A549 (cell line): ENCODE measurements at regions not wholly inside any gene's neighbourhood (a gene's known extent, or its start where the extent isn't known, plus 50 kb on each side); places are given as distances from the start of the nearest gene placed in this dataset.

Experiments used
- ATAC-seq, 2 experiments: fragments of 200-7000 bp in 1 of 2; fragments of >200 bp in 1 of 2; cut with Nextera tagmentation in 1 of 2; cut with Tn5 transposase in 1 of 2; 3 replicates each; pipeline versions ENCODE4 v1.8.0 to v1.9.1; 2018 to 2020; ENCODE audit warnings: mild to moderate bottlenecking in 1 of 2, moderate library complexity in 1 of 2
- CTCF ChIA-PET: fragments of 300-600 bp; sonication (Branson Sonifier 250); formaldehyde crosslinking; extraction: SDS; loops from one replicate; lab custom pipeline; 2021; ENCODE audit warnings: antibody characterized with exemption, inconsistent platforms; lab: Yijun Ruan, JAX
- POLR2A ChIA-PET: fragments of 350-600 bp; formaldehyde crosslinking; extraction: SDS; loops from one replicate; lab custom pipeline; 2021; ENCODE audit warnings: antibody characterized with exemption, inconsistent platforms; lab: Yijun Ruan, JAX
- DNase-seq, 2 experiments: peaks; one replicate each; pipeline versions ENCODE4 v3.0.0 to v3.0.0-alpha.2; 2011 to 2016; ENCODE audit warnings: low read depth in 1 of 2, low spot score in 1 of 2
- FAIRE-seq: peaks from 2 replicates; lab custom pipeline; 2011; peaks lifted over from hg19 to GRCh38; lab: Jason Lieb, UNC
- H3K27ac ChIP-seq, 2 experiments: fragments of >200 bp; sonication (Bioruptor Twin); formaldehyde crosslinking; 3 replicates each; pipeline ENCODE4 v1.5.1; 2016 to 2017
- H3K4me1 ChIP-seq: fragments of >200 bp; sonication (Bioruptor Twin); formaldehyde crosslinking; 3 replicates; pipeline ENCODE4 v1.6.1; 2016
- H3K4me2 ChIP-seq: fragments of >200 bp; sonication (Bioruptor Twin); formaldehyde crosslinking; 3 replicates; pipeline ENCODE4 v1.6.1; 2016
- H3K4me3 ChIP-seq: fragments of >200 bp; sonication (Bioruptor Twin); formaldehyde crosslinking; 3 replicates; pipeline ENCODE4 v1.5.1; 2016
- H3K9me3 ChIP-seq: fragments of >200 bp; sonication (Bioruptor Twin); formaldehyde crosslinking; 3 replicates; pipeline ENCODE4 v1.6.1; 2016
- BHLHE40 ChIP-seq: IDR thresholded peaks from 2 replicates; pipeline ENCODE4 v1.6.1; 2012; ENCODE audit warnings: low read depth, low read length, inconsistent platforms
- CBX2 ChIP-seq: fragments of 200-600 bp; sonication (generic); IDR thresholded peaks from 2 replicates; pipeline ENCODE4 v1.6.1; 2016; ENCODE audit warnings: low read depth, mild to moderate bottlenecking, borderline replicate concordance
- CBX8 ChIP-seq: fragments of 200-600 bp; sonication (generic); IDR thresholded peaks from 2 replicates; pipeline ENCODE4 v1.6.1; 2016
- CEBPB ChIP-seq, 2 experiments: fragments of >200 bp in 1 of 2; sonication (Bioruptor Twin) in 1 of 2; formaldehyde crosslinking in 1 of 2; IDR thresholded peaks; 2 replicates each; pipeline ENCODE4 v1.6.1; 2012 to 2016
- CHD4 ChIP-seq: fragments of 200-600 bp; sonication (generic); IDR thresholded peaks from 2 replicates; pipeline ENCODE4 v1.6.1; 2016; ENCODE audit warnings: antibody characterized with exemption, mild to moderate bottlenecking, borderline replicate concordance
- FOXS1 ChIP-seq: fragments of 250-450 bp; sonication (Bioruptor Pico); IDR thresholded peaks from 2 replicates; pipeline ENCODE4 v1.5.0; 2020; ENCODE audit warnings: mild to moderate bottlenecking, moderate library complexity
- GATA3 ChIP-seq: IDR thresholded peaks from 2 replicates; pipeline ENCODE4 v1.6.1; 2012; ENCODE audit warnings: borderline replicate concordance
- HDAC2 ChIP-seq: fragments of 200-600 bp; sonication (generic); IDR thresholded peaks from 2 replicates; pipeline ENCODE4 v1.6.1; 2016
- HES2 ChIP-seq: fragments of >200 bp; sonication (Bioruptor Twin); formaldehyde crosslinking; IDR thresholded peaks from 2 replicates; pipeline ENCODE4 v1.6.1; 2016
- HEYL ChIP-seq: fragments of 250-450 bp; sonication (Bioruptor Pico); IDR thresholded peaks from 2 replicates; pipeline ENCODE4 v1.8.0; 2021; ENCODE audit warnings: mild to moderate bottlenecking, moderate library complexity
- HMGXB4 ChIP-seq: fragments of 250-450 bp; sonication (Bioruptor Pico); IDR thresholded peaks from 2 replicates; pipeline ENCODE4 v1.5.0; 2021; ENCODE audit warnings: mild to moderate bottlenecking, moderate library complexity, borderline replicate concordance
- HOXA7 ChIP-seq: fragments of 250-450 bp; sonication (Bioruptor Pico); IDR thresholded peaks from 2 replicates; pipeline ENCODE4 v1.5.0; 2020; ENCODE audit warnings: mild to moderate bottlenecking, moderate library complexity
- HOXB5 ChIP-seq: fragments of 250-450 bp; sonication (Bioruptor Pico); IDR thresholded peaks from 2 replicates; pipeline ENCODE4 v1.5.0; 2020; ENCODE audit warnings: mild to moderate bottlenecking, moderate library complexity
- JUN ChIP-seq, 2 experiments: fragments of >200 bp; sonication (Bioruptor Twin); formaldehyde crosslinking; IDR thresholded peaks; 2 replicates in 1 of 2; 3 replicates in 1 of 2; pipeline ENCODE4 v1.6.1; 2016 to 2017
- JUNB ChIP-seq: fragments of >200 bp; sonication (Bioruptor Twin); formaldehyde crosslinking; IDR thresholded peaks from 2 replicates; pipeline ENCODE4 v1.6.1; 2016
- MAFK ChIP-seq: fragments of 450-650 bp; IDR thresholded peaks from 2 replicates; pipeline ENCODE4 v1.6.1; 2014; ENCODE audit not compliant: partially characterized antibody
- NFE2L2 ChIP-seq: fragments of 150-350 bp; conservative IDR thresholded peaks from 2 replicates; pipeline ENCODE4 v1.6.1; 2014; ENCODE audit warnings: low read length
- PBX3 ChIP-seq: IDR thresholded peaks from 2 replicates; pipeline ENCODE4 v1.6.1; 2012
- REST ChIP-seq: fragments of 200-600 bp; sonication (generic); IDR thresholded peaks from 2 replicates; pipeline ENCODE4 v1.6.1; 2016; ENCODE audit warnings: antibody characterized with exemption, mild to moderate bottlenecking, moderate library complexity
- RFX5 ChIP-seq: fragments of 450-650 bp; IDR thresholded peaks from 2 replicates; pipeline ENCODE4 v1.7.1; 2014; ENCODE audit warnings: antibody characterized with exemption, mild to moderate bottlenecking, moderate library complexity
- SMC3 ChIP-seq: fragments of >200 bp; sonication (Bioruptor Twin); formaldehyde crosslinking; IDR thresholded peaks from 3 replicates; pipeline ENCODE4 v1.6.1; 2018; ENCODE audit warnings: inconsistent platforms
- SREBF2 ChIP-seq: fragments of 450-650 bp; IDR thresholded peaks from 2 replicates; pipeline ENCODE4 v1.6.1; 2014; ENCODE audit warnings: mild to moderate bottlenecking, moderate library complexity
- TP53 ChIP-seq: fragments of 250-450 bp; sonication (Bioruptor Pico); IDR thresholded peaks from 2 replicates; pipeline ENCODE4 v1.5.0; 2021; ENCODE audit warnings: mild to moderate bottlenecking, moderate library complexity
- USF2 ChIP-seq: fragments of 450-650 bp; IDR thresholded peaks from 2 replicates; pipeline ENCODE4 v1.6.1; 2014; ENCODE audit warnings: antibody characterized with exemption
- ZNF302 ChIP-seq: fragments of 250-450 bp; sonication (Bioruptor Pico); IDR thresholded peaks from 2 replicates; pipeline ENCODE4 v1.9.0; 2021; ENCODE audit warnings: inconsistent platforms, mild to moderate bottlenecking, moderate library complexity
- ZSCAN20 ChIP-seq: fragments of 250-450 bp; sonication (Bioruptor Pico); IDR thresholded peaks from 2 replicates; pipeline ENCODE4 v1.8.0; 2022; ENCODE audit warnings: mild to moderate bottlenecking, moderate library complexity
- WGBS: methylation state at CpG from one replicate; pipeline ENCODE4 v1.1.6; 2017; ENCODE audit errors: missing lambda C conversion rate; 5-methylcytosine and 5-hydroxymethylcytosine counted together

- ATAC-seq (no peak), DNase-seq (no peak), FAIRE-seq (no peak)
- H3K27ac ChIP-seq: no peak overlapping the region
- CTCF ChIA-PET: no interaction called here
- POLR2A ChIA-PET: no interaction called here
- H3K9me3 ChIP-seq: peaks cover 13% of the 10 kb centered on the region; the same call in 1 of the 3 replicates
- no peak for TF ChIP-seq REST
- TF ChIP-seq USF2: no peak
- TF ChIP-seq CBX8: no peak
- TF ChIP-seq NFE2L2: no peak
- TF ChIP-seq CEBPB (IDR thresholded peaks at IDR 0.05): no peak
- no peak for TF ChIP-seq PBX3
- no peak for TF ChIP-seq ZNF302 (CRISPR knock-in tag)
- no peak for TF ChIP-seq GATA3
- TF ChIP-seq MAFK: no peak
- TF ChIP-seq TP53 (CRISPR knock-in tag): no peak
- TF ChIP-seq RFX5: no peak
- no peak for TF ChIP-seq JUNB
- no peak for TF ChIP-seq HOXA7 (CRISPR knock-in tag)
- TF ChIP-seq HMGXB4: no peak
- TF ChIP-seq HDAC2: no peak
- TF ChIP-seq SMC3: no peak
- H3K4me2 ChIP-seq: no peak overlapping the region
- H3K4me3 ChIP-seq: no peak overlapping the region
- H3K4me1 ChIP-seq: no peaks in the 10 kb centered on the region
Measured at GRCh38 chr5:18141222-18141621, 507.0 kb downstream of the TAF11L14 start.

GRCh38 chr5:18142831-18143230 lies 508.6 kb downstream of the TAF11L14 start:
- Histone ChIP-seq H3K4me1 (no peaks in the 10 kb centered on the region), H3K4me2 (no peak overlapping the region), H3K9me3 (peaks cover 16% of the 10 kb centered on the region; the same call in 1 of the 3 replicates)
- CTCF ChIA-PET: no interaction called here
- no peak for DNase-seq
- ATAC-seq: no peak
- TF ChIP-seq JUN (IDR thresholded peaks at IDR 0.05) (no peak), HOXB5 (CRISPR knock-in tag) (no peak), ZSCAN20 (CRISPR knock-in tag) (no peak), HEYL (CRISPR knock-in tag) (no peak), CBX2 (no peak), SREBF2 (no peak), ZNF302 (CRISPR knock-in tag) (no peak), CEBPB (IDR thresholded peaks at IDR 0.05) (no peak), FOXS1 (CRISPR knock-in tag) (no peak), CHD4 (no peak), HES2 (no peak), HDAC2 (no peak), MAFK (no peak), USF2 (no peak), BHLHE40 (no peak)
- TF ChIP-seq, all 56 proteins: peak for 0
- H3K4me3 ChIP-seq: no peak overlapping the region
- no peak for FAIRE-seq
- WGBS: 13% methylated on average over 1 of the region's 1 CpG
- H3K27ac ChIP-seq: no peak overlapping the region
- POLR2A ChIA-PET: no interaction called here
